Fibroblast of lung (primary cell): ENCODE measurements at regions not wholly inside any gene's neighbourhood (a gene's known extent, or its start where the extent isn't known, plus 50 kb on each side); places are given as distances from the start of the nearest gene placed in this dataset.

Experiments used
- CTCF ChIP-seq, 2 donors: IDR thresholded peaks in 1 of 2; conservative IDR thresholded peaks in 1 of 2; 1 replicate in 1 of 2; 2 replicates in 1 of 2; pipeline ENCODE4 v1.5.1; 2011 to 2012; ENCODE audit warnings: low read length in 2 of 2, control low read depth in 1 of 2, inconsistent platforms in 1 of 2, low read depth in 1 of 2, mild to moderate bottlenecking in 1 of 2
- EZH2 ChIP-seq: IDR thresholded peaks from 2 replicates; pipeline ENCODE4 v1.5.1; 2012; ENCODE audit warnings: low read length, control low read depth, mild to moderate bottlenecking; ENCODE audit errors: missing control alignments

DNA sequence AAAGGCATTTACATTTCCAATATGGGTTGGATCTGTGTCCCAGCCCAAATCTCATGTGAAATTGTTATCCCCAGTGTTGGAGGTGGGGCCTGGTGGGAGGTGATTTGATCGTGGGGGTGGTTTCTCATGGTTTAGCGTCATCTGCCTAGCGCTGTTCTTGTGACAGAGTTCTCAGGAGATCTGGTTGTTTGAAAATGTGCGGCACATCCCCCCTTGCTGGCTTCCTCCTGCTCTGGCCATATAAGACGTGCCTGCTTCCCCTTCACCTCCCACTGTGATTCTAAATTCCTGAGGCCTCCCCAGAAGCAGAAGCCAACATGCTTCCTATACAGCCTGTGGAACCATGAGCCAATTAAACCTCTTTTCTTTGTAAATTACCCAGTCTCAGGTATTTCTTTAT is 126.2 kb upstream of the FNDC3A start:
- no peak for TF ChIP-seq CTCF (conservative IDR thresholded peaks at IDR 0.05 in 1 of 2, IDR thresholded peaks at IDR 0.05 in 1 of 2; ENCODE audit: low read depth in 1 of 2, low read length in 2 of 2)
- no peak for TF ChIP-seq EZH2
